Activated CD8-positive, alpha-beta memory T cell treated with anti-CD3 and anti-CD28 coated beads, Interleukin-2, amount 10 ng/mL, durations not matched to agents 7 days and 5 days (primary cell): ENCODE measurements at regions not wholly inside any gene's neighbourhood (a gene's known extent, or its start where the extent isn't known, plus 50 kb on each side); places are given as distances from the start of the nearest gene placed in this dataset.

Experiments used
- ATAC-seq: fragments of 150-1000 bp; cut with Tn5 transposase; one replicate; pipeline ENCODE4 v1.10.0; 2021; ENCODE audit warnings: moderate library complexity
- CTCF ChIA-PET: fragments of 350-600 bp; sonication (Branson Sonifier 250); formaldehyde crosslinking; loops from one replicate; lab custom pipeline; 2021; ENCODE audit warnings: antibody characterized with exemption; lab: Charles Lee
- DNase-seq: peaks from one replicate; pipeline ENCODE4 v3.0.0-alpha.2; 2020
- H3K27ac Mint-ChIP-seq: one replicate; pipeline ENCODE4 v1.8.0; 2021; ENCODE audit warnings: mild to moderate bottlenecking, mixed read lengths
- H3K27me3 Mint-ChIP-seq: one replicate; pipeline ENCODE4 v1.8.0; 2021; ENCODE audit warnings: mixed read lengths
- H3K36me3 Mint-ChIP-seq: one replicate; pipeline ENCODE4 v1.8.0; 2021; ENCODE audit warnings: mild to moderate bottlenecking, mixed read lengths
- H3K4me1 Mint-ChIP-seq: one replicate; pipeline ENCODE4 v1.8.0; 2021; ENCODE audit warnings: mixed read lengths
- H3K4me3 Mint-ChIP-seq: one replicate; pipeline ENCODE4 v1.8.0; 2021; ENCODE audit warnings: mild to moderate bottlenecking, moderate library complexity, mixed read lengths
- H3K9me3 Mint-ChIP-seq: one replicate; pipeline ENCODE4 v1.8.0; 2022; ENCODE audit warnings: low read depth, mixed read lengths

DNA sequence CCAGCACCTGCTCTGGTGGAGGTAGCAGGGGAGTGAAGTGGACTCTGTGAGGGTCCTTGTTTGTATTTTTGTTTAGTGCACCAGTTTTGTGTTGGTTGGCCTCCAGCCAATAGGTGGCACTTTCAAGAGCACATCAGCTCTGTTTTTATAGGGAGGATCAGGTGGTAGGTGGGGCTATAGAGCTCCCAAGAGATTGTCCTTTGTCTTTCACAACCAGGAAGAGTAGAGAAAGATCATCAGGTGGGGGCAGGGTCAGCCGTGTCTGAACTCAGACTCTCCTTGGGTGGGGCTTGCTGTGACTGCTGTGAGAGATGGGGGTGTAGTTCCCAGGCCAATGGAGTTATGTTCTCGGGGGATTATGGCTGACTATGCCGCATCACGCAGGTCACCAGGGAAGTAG is 159.8 kb downstream of the ZNF326 start:
- no peak overlapping the region for H3K27ac Mint-ChIP-seq
- no peaks in the 10 kb centered on the region for H3K9me3 Mint-ChIP-seq
- no peak for ATAC-seq
- no peaks in the 10 kb centered on the region for H3K4me1 Mint-ChIP-seq
- H3K27me3 Mint-ChIP-seq = no peaks in the 10 kb centered on the region
- H3K4me3 Mint-ChIP-seq = no peak overlapping the region
- DNase-seq = no peak
- CTCF ChIA-PET = no interaction called here
- H3K36me3 Mint-ChIP-seq = no peaks in the 10 kb centered on the region

DNA sequence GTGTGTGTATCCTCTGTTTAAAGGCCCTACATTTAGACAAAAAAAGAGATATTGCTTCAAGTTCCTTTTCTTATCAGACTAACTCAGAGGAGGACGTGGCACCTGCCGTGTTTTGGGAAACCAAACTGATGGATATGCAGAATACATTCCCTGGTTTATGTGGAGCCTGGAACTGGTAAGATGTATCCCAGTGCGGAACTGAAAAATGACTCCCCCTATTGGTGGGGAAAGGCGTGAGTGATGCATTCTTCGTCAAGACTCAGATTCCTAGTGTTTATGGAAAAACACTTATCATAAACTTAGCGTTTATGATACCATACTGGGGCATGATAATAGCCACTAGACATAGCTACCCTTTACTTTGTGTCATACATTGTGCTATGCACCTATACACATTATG is 154.2 kb downstream of the ZNF326 start:
- no peak for DNase-seq
- CTCF ChIA-PET = no interaction called here
- H3K4me1 Mint-ChIP-seq = no peaks in the 10 kb centered on the region
- H3K27me3 Mint-ChIP-seq = peaks cover 2% of the 10 kb centered on the region
- H3K27ac Mint-ChIP-seq = no peak overlapping the region
- H3K9me3 Mint-ChIP-seq = no peaks in the 10 kb centered on the region
- ATAC-seq = no peak
- H3K4me3 Mint-ChIP-seq = no peak overlapping the region
- H3K36me3 Mint-ChIP-seq = no peaks in the 10 kb centered on the region

DNA sequence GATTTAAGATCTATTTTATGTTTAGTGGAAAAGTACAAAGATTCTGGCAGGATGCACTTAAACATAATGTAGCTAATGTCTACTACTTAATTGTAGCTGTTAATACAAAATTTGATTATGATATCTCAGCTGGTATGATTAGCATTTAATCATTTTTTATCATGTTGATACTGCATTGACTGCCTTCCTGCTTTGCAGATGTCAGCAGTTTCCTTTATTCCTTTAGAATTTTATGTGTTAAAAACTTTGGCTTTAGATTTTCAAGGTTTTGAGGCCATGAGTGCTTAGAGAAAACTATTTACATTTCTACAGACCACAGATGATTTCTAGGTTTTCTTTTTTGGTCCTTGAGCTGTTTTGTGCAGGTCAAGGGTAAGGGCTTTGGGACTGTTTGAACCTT is 152.2 kb downstream of the ZNF326 start:
- H3K27me3 Mint-ChIP-seq = peaks cover 2% of the 10 kb centered on the region

DNA sequence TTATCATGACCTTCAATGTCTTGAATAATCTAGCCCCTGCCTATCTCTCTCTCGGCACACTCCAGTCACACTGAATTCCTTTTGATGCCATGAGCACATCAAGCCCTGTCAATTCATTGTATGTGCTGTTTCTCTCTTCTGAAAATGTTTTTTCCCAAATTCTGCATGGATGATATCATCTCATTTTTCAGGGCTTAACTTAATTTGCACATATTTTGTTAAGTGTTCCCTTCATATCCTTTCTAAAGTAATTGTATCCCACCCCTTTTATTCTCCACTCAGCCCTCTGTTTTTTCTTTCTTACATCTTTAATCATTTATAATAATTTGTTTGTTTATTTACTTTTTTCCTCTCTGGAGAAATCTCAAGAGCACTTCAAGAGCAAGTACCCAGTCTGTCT is 149.9 kb downstream of the ZNF326 start:
- ATAC-seq (no peak), DNase-seq (no peak)
- no peak overlapping the region for H3K4me3 Mint-ChIP-seq
- H3K36me3 Mint-ChIP-seq = no peaks in the 10 kb centered on the region
- H3K27ac Mint-ChIP-seq = no peak overlapping the region
- CTCF ChIA-PET = no interaction called here
- H3K9me3 Mint-ChIP-seq = peaks cover 7% of the 10 kb centered on the region
- no peaks in the 10 kb centered on the region for H3K4me1 Mint-ChIP-seq
- peaks cover 2% of the 10 kb centered on the region for H3K27me3 Mint-ChIP-seq

More for the DNA sequence above, 152.2 kb downstream of the ZNF326 start:
- DNase-seq = no peak
- no peak overlapping the region for H3K27ac Mint-ChIP-seq
- H3K4me1 Mint-ChIP-seq = no peaks in the 10 kb centered on the region
- CTCF ChIA-PET = no interaction called here
- ATAC-seq = no peak
- no peaks in the 10 kb centered on the region for H3K9me3 Mint-ChIP-seq
- no peak overlapping the region for H3K4me3 Mint-ChIP-seq
- H3K36me3 Mint-ChIP-seq = no peaks in the 10 kb centered on the region

DNA sequence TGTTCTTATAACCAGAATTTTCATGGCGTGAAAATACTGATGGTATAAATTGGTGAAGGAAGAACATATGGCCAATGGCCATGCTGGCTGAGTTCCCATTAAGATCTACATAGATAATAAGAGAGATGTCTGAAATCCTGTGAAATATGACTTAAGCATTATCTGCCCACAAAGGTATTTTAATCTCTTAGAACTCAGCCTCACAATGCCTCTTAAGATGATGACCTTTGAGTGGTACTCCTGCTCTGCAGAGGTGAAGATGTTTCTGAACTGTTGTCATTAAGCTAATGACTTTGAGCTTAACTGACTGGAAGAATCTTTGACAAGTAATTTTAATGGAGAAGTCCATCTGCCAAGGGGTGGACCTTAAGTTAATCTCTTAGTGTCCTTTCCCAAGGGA is 148.7 kb downstream of the ZNF326 start:
- H3K9me3 Mint-ChIP-seq = peaks cover 7% of the 10 kb centered on the region
- no peak for ATAC-seq

DNA sequence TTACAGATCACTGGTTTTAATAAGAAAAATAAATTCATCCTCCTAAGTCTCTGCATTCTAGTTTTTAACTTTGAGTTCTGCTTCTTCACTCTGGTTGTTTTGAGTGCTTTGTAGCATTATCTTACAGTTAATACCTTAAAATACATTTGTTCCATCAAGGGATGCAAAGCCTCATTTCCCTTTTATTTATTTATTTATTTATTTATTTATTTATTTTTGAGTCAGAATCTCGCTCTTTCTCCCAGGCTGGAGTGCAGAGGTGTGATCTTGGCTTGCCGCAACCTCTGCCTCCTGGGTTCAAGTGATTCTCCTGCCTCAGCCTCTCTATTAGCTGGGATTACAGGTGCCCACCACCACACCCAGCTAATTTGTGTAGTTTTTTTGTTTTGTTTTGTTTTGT is 147.8 kb downstream of the ZNF326 start:
- ATAC-seq (no peak), DNase-seq (no peak)
- Mint-ChIP-seq H3K36me3 (no peaks in the 10 kb centered on the region), H3K4me1 (no peaks in the 10 kb centered on the region), H3K27me3 (peaks cover 2% of the 10 kb centered on the region), H3K4me3 (no peak overlapping the region), H3K27ac (no peak overlapping the region), H3K9me3 (peaks cover 7% of the 10 kb centered on the region)
- CTCF ChIA-PET = no interaction called here

More for the DNA sequence above, 148.7 kb downstream of the ZNF326 start:
- no peaks in the 10 kb centered on the region for H3K4me1 Mint-ChIP-seq
- CTCF ChIA-PET = no interaction called here
- H3K4me3 Mint-ChIP-seq = no peak overlapping the region
- peaks cover 2% of the 10 kb centered on the region for H3K27me3 Mint-ChIP-seq
- H3K36me3 Mint-ChIP-seq = no peaks in the 10 kb centered on the region
- no peak for DNase-seq
- H3K27ac Mint-ChIP-seq = no peak overlapping the region

DNA sequence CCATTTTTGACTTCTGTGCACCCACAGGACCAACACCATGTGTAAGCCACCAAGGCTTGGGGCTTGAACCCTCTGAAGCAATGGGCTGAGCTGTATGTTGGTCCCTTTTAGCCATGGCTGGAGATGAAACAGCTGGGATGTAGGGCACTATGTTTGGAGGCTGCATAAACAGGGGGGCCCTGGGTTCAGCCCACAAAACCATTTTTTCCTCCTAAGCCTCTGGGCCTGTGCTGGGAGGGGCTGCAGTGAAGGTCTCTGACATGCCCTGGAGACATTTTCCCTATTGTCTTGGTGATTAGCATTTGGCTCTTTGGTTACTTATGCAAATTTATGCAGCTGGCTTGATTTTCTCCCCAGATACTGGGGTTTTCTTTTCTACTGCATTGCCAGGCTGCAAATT is 144.9 kb downstream of the ZNF326 start:
- Mint-ChIP-seq H3K27me3 (peaks cover 4% of the 10 kb centered on the region), H3K9me3 (peaks cover 7% of the 10 kb centered on the region), H3K27ac (no peak overlapping the region), H3K4me3 (no peak overlapping the region), H3K36me3 (no peaks in the 10 kb centered on the region), H3K4me1 (no peaks in the 10 kb centered on the region)
- CTCF ChIA-PET = no interaction called here
- DNase-seq (no peak), ATAC-seq (no peak)

DNA sequence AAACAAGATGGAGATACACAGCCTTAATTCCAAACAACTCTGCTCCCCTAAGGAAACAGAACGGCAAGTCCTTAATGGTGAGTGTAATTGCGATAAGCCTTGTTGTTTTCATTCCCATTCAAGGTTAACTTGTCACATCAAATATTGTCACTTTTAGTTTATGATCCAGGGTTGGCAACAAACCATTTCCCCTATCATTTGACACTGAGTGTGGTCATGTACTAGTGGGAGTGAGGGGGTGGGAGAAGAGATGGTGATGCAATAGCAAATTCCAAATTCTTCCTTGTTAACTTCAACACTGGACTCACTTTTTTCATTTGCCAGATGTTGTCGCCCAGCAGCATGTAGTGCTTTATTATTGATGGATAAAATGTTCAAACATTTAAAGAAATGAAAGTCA is 140.4 kb downstream of the ZNF326 start:
- H3K9me3 Mint-ChIP-seq = peaks cover 2% of the 10 kb centered on the region
- H3K27me3 Mint-ChIP-seq = peaks cover 7% of the 10 kb centered on the region
- ATAC-seq = no peak
- DNase-seq = no peak
- no peak overlapping the region for H3K27ac Mint-ChIP-seq
- no peak overlapping the region for H3K4me3 Mint-ChIP-seq
- H3K36me3 Mint-ChIP-seq = no peaks in the 10 kb centered on the region
- CTCF ChIA-PET = no interaction called here
- no peaks in the 10 kb centered on the region for H3K4me1 Mint-ChIP-seq

DNA sequence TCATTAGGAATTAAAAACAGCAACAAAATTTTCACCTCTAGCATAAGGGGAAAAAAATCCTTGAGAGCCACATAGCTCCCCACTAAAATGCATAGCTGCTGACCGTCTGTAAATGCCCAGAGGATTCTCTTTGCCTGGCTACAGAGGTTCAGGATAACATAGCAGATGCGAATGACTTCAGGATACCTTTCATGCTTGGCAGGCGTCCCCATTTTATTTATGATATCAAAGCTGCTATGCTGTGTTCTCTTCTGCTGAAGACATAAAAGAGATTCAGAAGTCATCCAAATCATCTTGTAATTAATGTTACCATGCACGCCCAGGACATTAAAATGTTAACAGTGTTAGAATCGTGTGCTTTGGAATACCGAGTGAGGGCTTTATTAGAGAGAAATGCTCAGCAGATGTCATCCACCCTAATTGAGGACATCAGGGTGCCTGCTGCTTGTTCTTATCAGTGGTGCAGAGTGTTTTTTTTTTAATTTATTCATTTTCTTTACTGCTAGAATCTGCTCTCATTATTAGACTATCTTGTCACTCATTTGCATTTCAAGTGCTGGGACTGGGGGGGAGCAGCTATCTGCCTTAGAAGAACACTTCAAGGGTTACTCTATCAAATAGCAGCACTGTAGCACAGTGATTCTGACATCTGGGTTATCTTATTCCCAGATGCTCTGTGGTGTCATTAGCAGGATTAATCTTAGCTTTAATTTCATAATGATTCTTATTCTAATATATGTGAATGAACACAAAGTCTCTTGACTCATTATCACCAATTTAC is 139.5 kb downstream of the ZNF326 start:
- Mint-ChIP-seq H3K27ac (no peak overlapping the region), H3K9me3 (no peaks in the 10 kb centered on the region), H3K36me3 (no peaks in the 10 kb centered on the region), H3K4me1 (no peaks in the 10 kb centered on the region), H3K4me3 (no peak overlapping the region), H3K27me3 (peaks cover 10% of the 10 kb centered on the region)
- no peak for DNase-seq
- ATAC-seq = no peak
- CTCF ChIA-PET = no interaction called here

DNA sequence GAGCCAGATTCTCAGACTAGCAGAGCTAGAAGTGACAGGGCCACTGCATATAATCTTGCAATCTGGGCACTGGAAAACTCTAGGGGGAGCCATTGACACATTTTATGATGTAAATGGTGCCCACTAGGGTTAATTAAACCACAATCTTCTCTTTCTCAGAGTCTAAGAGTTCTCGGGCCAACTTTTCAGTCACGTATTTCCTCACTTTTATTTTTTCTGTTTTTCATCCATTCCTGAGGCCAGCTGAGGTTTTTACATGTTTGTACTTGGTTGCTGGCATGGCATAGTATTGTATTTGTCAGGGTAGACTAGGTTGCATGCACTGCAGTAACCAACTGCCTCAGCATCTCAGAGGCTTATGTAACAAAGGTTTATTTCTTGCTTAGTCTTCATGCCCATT is 138.2 kb downstream of the ZNF326 start:
- ATAC-seq (no peak), DNase-seq (no peak)
- CTCF ChIA-PET = no interaction called here
- no peaks in the 10 kb centered on the region for H3K9me3 Mint-ChIP-seq
- H3K27me3 Mint-ChIP-seq = peaks cover 15% of the 10 kb centered on the region
- no peak overlapping the region for H3K27ac Mint-ChIP-seq
- no peaks in the 10 kb centered on the region for H3K4me1 Mint-ChIP-seq
- no peaks in the 10 kb centered on the region for H3K36me3 Mint-ChIP-seq
- H3K4me3 Mint-ChIP-seq = no peak overlapping the region

DNA sequence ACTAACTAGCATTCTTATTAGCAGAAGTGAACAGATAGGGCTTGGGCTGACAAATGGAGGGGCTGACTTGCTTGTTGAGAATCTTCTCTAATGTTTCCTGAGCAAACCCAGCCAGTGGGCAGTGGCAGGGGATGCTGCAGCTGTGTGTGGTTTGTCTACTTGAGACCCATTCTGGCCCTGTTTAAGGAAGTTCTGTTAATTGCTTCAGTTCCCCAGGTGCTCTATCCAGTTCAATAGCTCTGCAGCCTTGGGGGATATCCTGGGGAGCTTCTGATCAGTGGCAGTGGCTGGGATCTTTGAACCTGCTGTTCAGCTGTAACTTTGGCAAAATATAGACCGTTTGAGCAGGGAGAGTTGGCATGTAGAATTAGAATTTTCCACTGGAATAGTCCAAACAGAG is 137.4 kb downstream of the ZNF326 start:
- ATAC-seq (no peak), DNase-seq (no peak)
- H3K9me3 Mint-ChIP-seq = no peaks in the 10 kb centered on the region
- H3K36me3 Mint-ChIP-seq = no peaks in the 10 kb centered on the region
- no peak overlapping the region for H3K27ac Mint-ChIP-seq
- CTCF ChIA-PET = no interaction called here
- H3K4me1 Mint-ChIP-seq = peaks cover 2% of the 10 kb centered on the region
- no peak overlapping the region for H3K4me3 Mint-ChIP-seq
- peaks cover 15% of the 10 kb centered on the region for H3K27me3 Mint-ChIP-seq

DNA sequence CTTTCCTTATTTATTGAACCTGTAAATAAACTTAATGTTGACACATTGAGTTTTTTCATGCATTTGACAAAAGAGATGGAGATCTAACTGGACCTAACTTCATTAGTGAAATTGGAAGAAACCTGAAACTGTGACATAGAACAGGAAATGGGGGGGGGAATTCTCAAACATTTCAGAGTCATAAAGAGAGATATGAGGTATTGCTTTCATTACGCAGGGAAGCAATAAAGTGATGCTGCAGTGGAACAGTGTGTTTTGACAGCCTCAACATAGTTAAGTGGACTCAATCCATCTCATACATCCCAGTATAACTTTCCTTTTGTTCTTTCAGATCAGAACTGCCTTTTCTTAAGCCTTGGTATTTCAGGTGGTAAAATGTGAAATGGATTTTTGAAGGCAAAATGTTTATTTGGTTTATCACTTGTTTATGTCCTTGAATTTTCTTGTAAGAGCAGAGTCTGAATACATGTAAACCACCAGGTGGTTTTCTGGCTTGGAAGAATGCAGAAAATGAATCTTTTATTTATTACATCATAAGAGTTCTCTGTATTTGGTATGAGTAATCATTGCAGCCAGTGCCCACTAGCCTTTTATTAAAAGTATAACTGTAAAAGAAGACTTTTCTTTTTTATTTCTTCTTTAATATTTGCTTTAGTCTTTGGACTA is 132.5 kb downstream of the ZNF326 start:
- H3K9me3 Mint-ChIP-seq = no peaks in the 10 kb centered on the region
- no peak overlapping the region for H3K4me3 Mint-ChIP-seq
- ATAC-seq (no peak), DNase-seq (no peak)
- H3K4me1 Mint-ChIP-seq = peaks cover 4% of the 10 kb centered on the region
- H3K27me3 Mint-ChIP-seq = peaks cover 13% of the 10 kb centered on the region
- no peaks in the 10 kb centered on the region for H3K36me3 Mint-ChIP-seq
- no peak overlapping the region for H3K27ac Mint-ChIP-seq
- CTCF ChIA-PET = no interaction called here

DNA sequence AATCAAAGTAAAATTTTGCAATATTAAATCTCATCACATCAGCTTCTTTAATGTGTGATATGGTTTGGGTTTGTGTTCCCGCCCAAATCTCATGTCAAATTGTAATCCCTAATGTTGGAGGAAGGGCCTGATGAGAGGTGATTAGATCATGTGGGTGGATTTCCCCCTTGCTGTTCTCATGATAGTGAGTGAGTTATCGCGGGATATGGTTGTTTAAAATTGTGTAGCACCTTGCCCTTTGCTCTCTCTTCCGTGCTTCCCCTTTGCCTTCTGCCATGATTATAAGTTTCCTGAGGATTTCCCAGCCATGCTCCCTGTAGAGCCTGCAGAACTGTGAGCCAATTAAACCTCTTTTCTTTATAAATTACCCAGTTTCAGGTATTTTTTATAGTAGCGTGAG is 131.9 kb downstream of the ZNF326 start:
- Mint-ChIP-seq H3K27me3 (peaks cover 13% of the 10 kb centered on the region), H3K4me3 (no peak overlapping the region), H3K9me3 (no peaks in the 10 kb centered on the region), H3K4me1 (peaks cover 4% of the 10 kb centered on the region), H3K27ac (no peak overlapping the region), H3K36me3 (no peaks in the 10 kb centered on the region)
- DNase-seq = no peak
- CTCF ChIA-PET = no interaction called here
- no peak for ATAC-seq

DNA sequence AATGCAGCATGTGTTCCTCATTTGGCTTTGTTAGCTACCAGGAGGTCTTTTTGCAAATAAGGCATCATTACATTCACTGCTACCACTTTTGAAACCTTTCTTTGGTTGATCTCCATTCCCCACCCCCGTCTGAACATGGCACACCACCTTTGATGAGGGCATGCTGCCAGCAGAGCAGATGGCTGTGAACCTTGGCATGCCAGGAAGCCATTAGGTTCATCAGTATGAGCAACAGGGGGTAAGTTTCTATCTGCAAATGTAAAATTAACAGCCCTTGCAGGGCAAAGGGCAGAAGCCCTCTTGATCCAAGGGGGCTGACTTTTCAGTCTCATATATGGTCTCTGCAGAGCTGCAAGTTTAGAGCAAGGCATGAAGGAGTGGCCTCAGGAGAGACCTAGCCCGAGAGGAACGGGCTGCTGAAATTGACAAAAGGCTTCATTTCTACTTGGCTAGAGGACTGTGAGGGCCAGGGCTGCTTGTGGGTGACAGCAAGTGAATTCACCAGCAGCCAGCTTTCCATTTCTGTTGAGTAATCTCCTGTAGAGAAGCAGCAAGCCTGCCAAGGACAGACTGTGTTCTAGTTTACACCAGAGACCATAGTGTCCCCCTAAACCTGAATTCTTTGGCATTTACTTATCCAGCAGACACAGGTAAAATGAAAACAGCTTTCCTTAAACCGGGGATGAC is 127.9 kb downstream of the ZNF326 start:
- ATAC-seq = no peak

More for the DNA sequence above, 127.9 kb downstream of the ZNF326 start:
- peaks cover 4% of the 10 kb centered on the region for H3K4me1 Mint-ChIP-seq
- DNase-seq = no peak
- no peak overlapping the region for H3K4me3 Mint-ChIP-seq
- H3K36me3 Mint-ChIP-seq = no peaks in the 10 kb centered on the region
- CTCF ChIA-PET = no interaction called here
- H3K27ac Mint-ChIP-seq = no peak overlapping the region
- H3K27me3 Mint-ChIP-seq = peaks cover 12% of the 10 kb centered on the region
- H3K9me3 Mint-ChIP-seq = no peaks in the 10 kb centered on the region
